Skeletal muscle tissue (tissue), 3 donors: ENCODE measurements at regions not wholly inside any gene's neighbourhood (a gene's known extent, or its start where the extent isn't known, plus 50 kb on each side); places are given as distances from the start of the nearest gene placed in this dataset.

Experiments used
- H3K27ac ChIP-seq: one replicate; pipeline ENCODE4 v1.7.0; 2013; ENCODE audit warnings: mild to moderate bottlenecking, low read depth, low read length, inconsistent platforms
- H3K27me3 ChIP-seq, 3 donors: one replicate each; pipeline ENCODE4 v1.7.0; 2013; ENCODE audit warnings: low read length in 3 of 3; ENCODE audit not compliant: control insufficient read depth in 3 of 3, insufficient read depth in 3 of 3
- H3K36me3 ChIP-seq, 3 donors: one replicate each; pipeline ENCODE4 v1.7.0; 2013; ENCODE audit warnings: low read length in 3 of 3; ENCODE audit not compliant: control insufficient read depth in 3 of 3, insufficient read depth in 3 of 3
- H3K4me1 ChIP-seq, 3 donors: one replicate each; pipeline ENCODE4 v1.7.0; 2013; ENCODE audit warnings: low read length in 3 of 3, mild to moderate bottlenecking in 3 of 3; ENCODE audit not compliant: control insufficient read depth in 3 of 3, insufficient read depth in 3 of 3
- H3K4me3 ChIP-seq, 3 donors: one replicate each; pipeline ENCODE4 v1.7.0; 2013; ENCODE audit warnings: low read length in 3 of 3
- H3K9ac ChIP-seq, 3 donors: one replicate each; pipeline ENCODE4 v1.7.0; 2013; ENCODE audit warnings: low read length in 3 of 3, mild to moderate bottlenecking in 3 of 3, moderate library complexity in 2 of 3, low read depth in 1 of 3
- H3K9me3 ChIP-seq, 3 donors: one replicate each; pipeline ENCODE4 v1.7.0; 2013; ENCODE audit warnings: low read length in 3 of 3; ENCODE audit not compliant: control insufficient read depth in 3 of 3
- donor health status: Osteomylitis.

DNA sequence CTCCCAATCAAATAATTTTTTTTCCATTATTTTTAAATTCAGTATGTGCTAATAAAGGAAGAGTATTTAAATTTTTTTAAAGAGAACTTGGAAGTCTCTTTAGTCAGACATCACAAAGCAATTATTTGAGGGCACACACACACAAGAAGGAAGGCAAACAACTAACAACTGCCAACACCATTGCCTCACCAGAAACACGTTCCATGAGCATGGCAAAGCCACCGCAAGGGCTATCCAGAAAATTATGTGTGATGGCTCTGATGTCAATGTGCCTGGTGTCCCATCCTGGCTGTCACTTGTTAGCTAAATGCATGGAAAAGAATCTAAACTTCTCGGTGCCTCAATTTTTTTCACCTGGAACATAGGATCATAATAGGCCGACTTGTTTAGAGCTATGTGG, 262.9 kb downstream of the SEC16B start:
- Histone ChIP-seq H3K4me1 (no peaks in the 10 kb centered on the region), H3K36me3 (no peaks in the 10 kb centered on the region), H3K27me3 (peaks cover 0 to 3% (median 0%) of the 10 kb centered on the region in 3 donors), H3K4me3 (no peak overlapping the region), H3K9ac (no peak overlapping the region), H3K9me3 (no peaks in the 10 kb centered on the region), H3K27ac (no peak overlapping the region)

- Histone ChIP-seq H3K4me1 (no peaks in the 10 kb centered on the region), H3K9me3 (no peaks in the 10 kb centered on the region), H3K27ac (no peak overlapping the region), H3K4me3 (no peak overlapping the region), H3K27me3 (peaks cover 0 to 3% (median 0%) of the 10 kb centered on the region in 3 donors), H3K36me3 (no peaks in the 10 kb centered on the region), H3K9ac (no peak overlapping the region)
These were observed 264.0 kb downstream of the SEC16B start for GRCh38 chr1:177705839-177706238.

DNA sequence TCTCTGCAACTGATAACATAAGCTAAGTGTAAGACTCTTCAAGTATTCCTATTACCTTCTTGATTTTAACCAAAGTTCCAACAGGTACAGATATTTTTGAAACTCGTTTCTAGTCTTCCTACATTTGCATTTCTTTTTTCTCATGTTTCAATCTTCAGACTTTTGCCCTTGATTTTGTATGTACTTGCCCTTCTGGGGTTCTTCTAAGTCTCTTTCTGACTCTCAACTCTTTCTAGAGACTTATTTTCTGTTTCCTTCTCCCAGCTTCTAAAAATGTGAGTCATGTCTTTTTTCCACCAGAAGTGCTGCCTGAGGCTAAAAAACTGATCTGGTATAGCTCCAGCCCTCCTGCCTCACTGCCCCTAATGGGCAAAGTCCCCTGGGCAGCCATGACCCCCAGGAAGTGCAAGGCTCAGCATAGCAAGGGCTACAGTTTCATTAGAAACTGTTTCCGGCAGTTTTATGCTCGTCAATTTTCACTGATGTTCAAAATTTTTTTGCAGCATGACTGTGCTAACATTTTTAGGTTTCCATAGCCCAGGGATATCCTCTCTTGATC, 265.9 kb downstream of the SEC16B start:
- Histone ChIP-seq H3K27me3 (no peaks in the 10 kb centered on the region), H3K4me1 (no peaks in the 10 kb centered on the region), H3K9ac (no peak overlapping the region), H3K4me3 (no peak overlapping the region), H3K9me3 (no peaks in the 10 kb centered on the region), H3K27ac (no peak overlapping the region), H3K36me3 (no peaks in the 10 kb centered on the region)

- H3K4me3 ChIP-seq, result no peak overlapping the region
- H3K27ac ChIP-seq, result no peak overlapping the region
These were observed 268.1 kb downstream of the SEC16B start for GRCh38 chr1:177701654-177702353.

GRCh38 chr1:177700856-177701255, 269.0 kb downstream of the SEC16B start:
- H3K27ac ChIP-seq, result no peak overlapping the region
- no peak overlapping the region for H3K9ac ChIP-seq
- no peaks in the 10 kb centered on the region for H3K36me3 ChIP-seq
- H3K27me3 ChIP-seq, result no peaks in the 10 kb centered on the region
- no peaks in the 10 kb centered on the region for H3K4me1 ChIP-seq
- H3K9me3 ChIP-seq, result no peaks in the 10 kb centered on the region
- no peak overlapping the region for H3K4me3 ChIP-seq

More at GRCh38 chr1:177701654-177702353, 268.1 kb downstream of the SEC16B start:
- Histone ChIP-seq H3K9me3 (no peaks in the 10 kb centered on the region), H3K27me3 (no peaks in the 10 kb centered on the region), H3K9ac (no peak overlapping the region), H3K4me1 (no peaks in the 10 kb centered on the region), H3K36me3 (no peaks in the 10 kb centered on the region)

DNA sequence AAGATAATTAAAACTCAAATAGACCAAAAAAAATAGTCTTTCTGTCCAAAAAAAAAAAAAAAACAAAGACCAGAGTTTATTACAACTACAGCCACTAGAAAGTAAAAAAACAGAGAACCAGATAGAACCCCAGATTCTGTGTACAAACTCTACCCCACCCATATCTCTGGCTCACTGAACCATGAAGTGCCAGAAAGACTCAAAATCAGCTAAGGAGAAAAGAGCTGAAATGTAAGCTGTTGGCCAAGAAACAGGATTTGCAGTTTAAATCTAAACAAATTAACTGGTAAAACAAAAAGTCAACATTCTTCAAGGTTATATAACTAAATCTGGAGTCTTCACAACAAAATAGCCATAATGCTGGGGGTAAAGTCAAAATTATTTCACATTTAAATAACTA, 278.9 kb downstream of the SEC16B start:
- Histone ChIP-seq H3K36me3 (no peaks in the 10 kb centered on the region), H3K9me3 (no peaks in the 10 kb centered on the region), H3K27me3 (no peaks in the 10 kb centered on the region), H3K4me3 (no peak overlapping the region), H3K4me1 (no peaks in the 10 kb centered on the region), H3K27ac (no peak overlapping the region), H3K9ac (no peak overlapping the region)

GRCh38 chr1:177687544-177687943, 282.3 kb downstream of the SEC16B start:
- no peak overlapping the region for H3K27ac ChIP-seq
- H3K9me3 ChIP-seq, result no peaks in the 10 kb centered on the region
- H3K27me3 ChIP-seq, result no peaks in the 10 kb centered on the region
- H3K36me3 ChIP-seq, result no peaks in the 10 kb centered on the region
- H3K9ac ChIP-seq, result no peak overlapping the region
- H3K4me1 ChIP-seq, result no peaks in the 10 kb centered on the region
- no peak overlapping the region for H3K4me3 ChIP-seq

GRCh38 chr1:177686933-177687332, 282.9 kb downstream of the SEC16B start:
- H3K9ac ChIP-seq, result no peak overlapping the region
- no peaks in the 10 kb centered on the region for H3K9me3 ChIP-seq
- H3K4me3 ChIP-seq, result no peak overlapping the region
- H3K27me3 ChIP-seq, result no peaks in the 10 kb centered on the region
- no peaks in the 10 kb centered on the region for H3K36me3 ChIP-seq
- H3K27ac ChIP-seq, result no peak overlapping the region
- H3K4me1 ChIP-seq, result no peaks in the 10 kb centered on the region

- Histone ChIP-seq H3K27ac (no peak overlapping the region), H3K27me3 (no peaks in the 10 kb centered on the region)
These were observed 300.7 kb downstream of the SEC16B start for GRCh38 chr1:177669161-177669560.

GRCh38 chr1:177665935-177666334, 303.9 kb downstream of the SEC16B start:
- Histone ChIP-seq H3K36me3 (no peaks in the 10 kb centered on the region), H3K27ac (no peak overlapping the region), H3K4me1 (no peaks in the 10 kb centered on the region), H3K9me3 (no peaks in the 10 kb centered on the region), H3K4me3 (no peak overlapping the region), H3K27me3 (no peaks in the 10 kb centered on the region), H3K9ac (no peak overlapping the region)

More at GRCh38 chr1:177669161-177669560, 300.7 kb downstream of the SEC16B start:
- Histone ChIP-seq H3K4me3 (no peak overlapping the region), H3K4me1 (no peaks in the 10 kb centered on the region), H3K36me3 (no peaks in the 10 kb centered on the region), H3K9me3 (no peaks in the 10 kb centered on the region), H3K9ac (no peak overlapping the region)
